ENCODE measurements at regions not wholly inside any gene's neighbourhood (a gene's known extent, or its start where the extent isn't known, plus 50 kb on each side); places are given as distances from the start of the nearest gene placed in this dataset.

DNA sequence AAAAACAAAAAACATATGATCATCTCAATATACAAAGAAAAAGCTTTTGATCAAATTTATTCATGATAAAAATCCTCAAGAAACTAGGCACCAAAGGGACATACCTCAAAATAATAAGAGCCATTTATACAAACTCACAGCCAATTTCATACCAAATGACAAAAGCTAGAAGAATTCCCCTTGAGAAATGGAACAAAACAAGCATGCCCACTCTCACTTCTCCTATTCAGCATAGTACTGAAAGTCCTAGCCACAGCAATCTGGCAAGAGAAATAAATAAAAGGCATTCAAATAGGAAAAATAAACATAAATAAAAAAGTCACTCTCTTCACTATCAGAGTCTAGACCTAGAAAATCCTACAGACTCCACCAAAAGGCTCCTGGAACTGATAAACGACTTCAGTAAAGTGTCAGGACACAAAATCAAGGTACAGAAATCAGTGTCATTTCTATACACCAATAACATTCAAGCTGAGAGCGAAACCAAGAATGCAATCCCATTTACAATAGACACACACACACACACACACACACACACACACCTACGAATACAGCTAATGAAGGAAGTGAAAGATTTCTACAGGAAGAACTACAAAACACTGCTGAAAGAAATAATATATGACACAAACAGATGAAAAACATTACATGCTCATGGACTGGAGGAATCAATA lies 1486.2 kb upstream of the SEL1L start:
- no peak for TF ChIP-seq CTCF (IDR thresholded peaks at IDR 0.05)
- no peak for TF ChIP-seq POLR2A (IDR thresholded peaks at IDR 0.05)
- TF ChIP-seq POLR2AphosphoS5 (IDR thresholded peaks at IDR 0.05): no peak
- TF ChIP-seq EP300 (IDR thresholded peaks at IDR 0.05): no peak

Measured in upper lobe of left lung (tissue), 4 donors.